Panc1 (cell line): ENCODE measurements at regions not wholly inside any gene's neighbourhood (a gene's known extent, or its start where the extent isn't known, plus 50 kb on each side); places are given as distances from the start of the nearest gene placed in this dataset.

ENCODE experiments used
- ATAC-seq: fragments of 200-7000 bp; cut with Tn5 transposase; 2 replicates; pipeline ENCODE4 v1.9.1; 2020; ENCODE audit warnings: mild to moderate bottlenecking, moderate library complexity
- BruUV-seq: library from RNA; stranded (reverse); fragments of 400-500 nt; replicated peaks from 2 replicates; lab custom pipeline; 2021; lab: Mats Ljungman, UMichigan
- CTCF ChIA-PET: fragments of 300-600 bp; sonication (Branson Sonifier 250); formaldehyde crosslinking; loops from one replicate; lab custom pipeline; 2022; ENCODE audit warnings: antibody characterized with exemption; lab: Charles Lee
- POLR2A ChIA-PET: fragments of 300-600 bp; sonication (Branson Sonifier 250); formaldehyde crosslinking; loops from one replicate; lab custom pipeline; 2022; ENCODE audit warnings: antibody characterized with exemption; lab: Charles Lee
- DNase-seq: peaks from one replicate; pipeline ENCODE4 v3.0.0-alpha.2; 2010; ENCODE audit warnings: low read depth, low spot score
- H3K27ac ChIP-seq: 2 replicates; pipeline ENCODE4 v1.5.1; 2011; ENCODE audit warnings: mild to moderate bottlenecking, low read length, inconsistent platforms
- H3K27me3 ChIP-seq: fragments of 200-500 bp; sonication (Bioruptor generic); 2 replicates; pipeline ENCODE4 v1.6.0; 2014; ENCODE audit warnings: low read length, inconsistent platforms; ENCODE audit not compliant: control insufficient read depth, insufficient read depth
- H3K36me3 ChIP-seq: fragments of 200-500 bp; sonication (Bioruptor generic); 2 replicates; pipeline ENCODE4 v1.5.1; 2014; ENCODE audit warnings: inconsistent platforms, mild to moderate bottlenecking, low read length, moderate library complexity; ENCODE audit not compliant: control insufficient read depth, insufficient read depth
- H3K4me1 ChIP-seq: 2 replicates; pipeline ENCODE4 v1.5.1; 2011; ENCODE audit warnings: inconsistent platforms, mild to moderate bottlenecking, low read length, moderate library complexity; ENCODE audit not compliant: control insufficient read depth, insufficient read depth
- H3K4me3 ChIP-seq, 2 experiments: 2 replicates each; pipeline ENCODE4 v1.5.1; 2011 to 2012; ENCODE audit warnings: low read depth in 2 of 2, low read length in 2 of 2, mild to moderate bottlenecking in 2 of 2, inconsistent platforms in 1 of 2, moderate library complexity in 1 of 2
- H3K9me3 ChIP-seq: fragments of 200-500 bp; sonication (Bioruptor generic); 2 replicates; pipeline ENCODE4 v1.5.1; 2014; ENCODE audit warnings: low read depth, mild to moderate bottlenecking, inconsistent platforms, low read length, moderate library complexity; ENCODE audit not compliant: control insufficient read depth, insufficient read depth
- CTCF ChIP-seq: fragments of 450-650 bp; IDR thresholded peaks from 2 replicates; pipeline ENCODE4 v1.5.1; 2017; ENCODE audit warnings: mild to moderate bottlenecking
- POLR2AphosphoS5 ChIP-seq: IDR thresholded peaks from 2 replicates; pipeline ENCODE4 v1.6.1; 2012; ENCODE audit warnings: mild to moderate bottlenecking, low read depth, low read length, moderate library complexity
- SIN3A ChIP-seq: IDR thresholded peaks from 2 replicates; pipeline ENCODE4 v1.6.1; 2012; ENCODE audit warnings: low read depth, mild to moderate bottlenecking, low read length, moderate library complexity, borderline replicate concordance; ENCODE audit not compliant: insufficient read depth
- TCF7L2 ChIP-seq: IDR thresholded peaks from 2 replicates; pipeline ENCODE4 v1.6.1; 2011; ENCODE audit warnings: mild to moderate bottlenecking, low read depth, low read length, inconsistent platforms
- in situ Hi-C: cut with HindIII; loops from 2 replicates; pipeline ENCODE4 v1.10.0; 2016; ENCODE audit warnings: low sequenced_read_pairs, low pct_unique_long_range_greater_than_20kb
- intact Hi-C: fragments of 100-400 bp; cut with micrococcal nuclease; formaldehyde crosslinking; loops from one replicate; pipeline ENCODE4 v1.10.0; 2022; ENCODE audit not compliant: unreplicated experiment
- TF ChIP-seq, protein P1 (sequence below), 2 experiments: IDR thresholded peaks; 2 replicates each; pipeline ENCODE4 v1.6.1; 2011 to 2012; ENCODE audit warnings: low read depth in 2 of 2, control low read depth in 1 of 2, low read length in 1 of 2, mild to moderate bottlenecking in 1 of 2, moderate library complexity in 1 of 2; ENCODE audit not compliant: insufficient read depth in 1 of 2

- in situ Hi-C loops, result no loop called here
- intact Hi-C loops, result no loop called here
- no TSS peak for BruUV-seq
- no peak for ATAC-seq
- Histone ChIP-seq H3K27me3 (no peaks in the 10 kb centered on the region), H3K9me3 (no peaks in the 10 kb centered on the region), H3K27ac (no peak overlapping the region), H3K4me3 (no peak overlapping the region), H3K36me3 (no peaks in the 10 kb centered on the region), H3K4me1 (no peaks in the 10 kb centered on the region)
- TF ChIP-seq POLR2AphosphoS5 (no peak), CTCF (no peak), SIN3A (no peak), TCF7L2 (no peak)
- TF ChIP-seq, protein P1, sequence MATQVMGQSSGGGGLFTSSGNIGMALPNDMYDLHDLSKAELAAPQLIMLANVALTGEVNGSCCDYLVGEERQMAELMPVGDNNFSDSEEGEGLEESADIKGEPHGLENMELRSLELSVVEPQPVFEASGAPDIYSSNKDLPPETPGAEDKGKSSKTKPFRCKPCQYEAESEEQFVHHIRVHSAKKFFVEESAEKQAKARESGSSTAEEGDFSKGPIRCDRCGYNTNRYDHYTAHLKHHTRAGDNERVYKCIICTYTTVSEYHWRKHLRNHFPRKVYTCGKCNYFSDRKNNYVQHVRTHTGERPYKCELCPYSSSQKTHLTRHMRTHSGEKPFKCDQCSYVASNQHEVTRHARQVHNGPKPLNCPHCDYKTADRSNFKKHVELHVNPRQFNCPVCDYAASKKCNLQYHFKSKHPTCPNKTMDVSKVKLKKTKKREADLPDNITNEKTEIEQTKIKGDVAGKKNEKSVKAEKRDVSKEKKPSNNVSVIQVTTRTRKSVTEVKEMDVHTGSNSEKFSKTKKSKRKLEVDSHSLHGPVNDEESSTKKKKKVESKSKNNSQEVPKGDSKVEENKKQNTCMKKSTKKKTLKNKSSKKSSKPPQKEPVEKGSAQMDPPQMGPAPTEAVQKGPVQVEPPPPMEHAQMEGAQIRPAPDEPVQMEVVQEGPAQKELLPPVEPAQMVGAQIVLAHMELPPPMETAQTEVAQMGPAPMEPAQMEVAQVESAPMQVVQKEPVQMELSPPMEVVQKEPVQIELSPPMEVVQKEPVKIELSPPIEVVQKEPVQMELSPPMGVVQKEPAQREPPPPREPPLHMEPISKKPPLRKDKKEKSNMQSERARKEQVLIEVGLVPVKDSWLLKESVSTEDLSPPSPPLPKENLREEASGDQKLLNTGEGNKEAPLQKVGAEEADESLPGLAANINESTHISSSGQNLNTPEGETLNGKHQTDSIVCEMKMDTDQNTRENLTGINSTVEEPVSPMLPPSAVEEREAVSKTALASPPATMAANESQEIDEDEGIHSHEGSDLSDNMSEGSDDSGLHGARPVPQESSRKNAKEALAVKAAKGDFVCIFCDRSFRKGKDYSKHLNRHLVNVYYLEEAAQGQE (IDR thresholded peaks at IDR 0.05; ENCODE audit: insufficient read depth in 1 of 2, low read depth in 2 of 2, low read length in 1 of 2), result no peak
- ChIA-PET POLR2A (no interaction called here), CTCF (no interaction called here)
- no peak for DNase-seq
Measured at GRCh38 chr13:89687066-89687465, 1660.4 kb upstream of the MIR17HG start.

GRCh38 chr13:89688918-89689317, 1658.6 kb upstream of the MIR17HG start:
- no peak for ATAC-seq
- POLR2A ChIA-PET, result no interaction called here

More at GRCh38 chr13:89688918-89689317, 1658.6 kb upstream of the MIR17HG start:
- Histone ChIP-seq H3K9me3 (no peaks in the 10 kb centered on the region), H3K27ac (no peak overlapping the region), H3K27me3 (no peaks in the 10 kb centered on the region), H3K4me1 (no peaks in the 10 kb centered on the region), H3K36me3 (no peaks in the 10 kb centered on the region), H3K4me3 (no peak overlapping the region)
- intact Hi-C loops, result no loop called here
- in situ Hi-C loops, result no loop called here
- TF ChIP-seq, protein P1 (IDR thresholded peaks at IDR 0.05; ENCODE audit: insufficient read depth in 1 of 2, low read depth in 2 of 2, low read length in 1 of 2), result no peak
- TF ChIP-seq TCF7L2, result no peak
- BruUV-seq, result no TSS peak
- CTCF ChIA-PET, result no interaction called here
- DNase-seq, result no peak
